Esophagus squamous epithelium (tissue), 4 donors: ENCODE measurements at regions not wholly inside any gene's neighbourhood (a gene's known extent, or its start where the extent isn't known, plus 50 kb on each side); places are given as distances from the start of the nearest gene placed in this dataset.
"Not testable (repeated sequence)": the region's sequence is repeated elsewhere in the genome, so short reads cannot be mapped to it uniquely, and the experiment has no call there.

Experiments used
- POLR2A ChIP-seq, 4 donors: fragments of 450-650 bp; IDR thresholded peaks; one replicate each; pipeline ENCODE4 v1.6.1; 2017; ENCODE audit warnings: antibody characterized with exemption in 4 of 4, mild to moderate bottlenecking in 4 of 4, moderate library complexity in 3 of 4
- TF ChIP-seq, protein P1 (sequence below), 6 experiments: fragments of 450-650 bp in 4 of 6; fragments of 200-600 bp in 2 of 6; sonication (generic) in 2 of 6; IDR thresholded peaks; one replicate each; pipeline ENCODE4 v1.5.1; 2016 to 2019; ENCODE audit warnings: antibody characterized with exemption in 6 of 6, mild to moderate bottlenecking in 4 of 6, moderate library complexity in 4 of 6

DNA sequence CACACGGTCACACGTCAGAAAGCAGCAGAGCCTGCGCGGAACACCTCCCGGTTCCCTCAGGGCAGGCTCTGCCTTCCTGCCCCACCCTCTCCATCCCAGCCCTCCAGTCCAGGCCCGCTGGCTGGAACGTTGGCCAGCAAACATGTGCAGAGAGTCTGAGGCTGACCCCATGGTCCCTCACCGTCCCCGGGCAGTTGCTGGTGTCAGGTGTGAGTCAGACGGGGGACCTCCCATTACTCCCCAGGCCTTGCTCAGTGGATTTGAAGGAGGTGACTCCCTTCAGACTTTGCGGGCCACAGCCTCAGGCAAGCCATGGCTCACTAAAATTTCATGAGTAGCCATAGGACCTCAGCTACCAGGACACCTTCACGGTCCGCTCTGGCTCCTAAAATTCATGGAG lies 74.7 kb downstream of the ATP6V0E2 start:
- not testable (repeated sequence) for TF ChIP-seq POLR2A (IDR thresholded peaks at IDR 0.05)
- TF ChIP-seq, protein P1, sequence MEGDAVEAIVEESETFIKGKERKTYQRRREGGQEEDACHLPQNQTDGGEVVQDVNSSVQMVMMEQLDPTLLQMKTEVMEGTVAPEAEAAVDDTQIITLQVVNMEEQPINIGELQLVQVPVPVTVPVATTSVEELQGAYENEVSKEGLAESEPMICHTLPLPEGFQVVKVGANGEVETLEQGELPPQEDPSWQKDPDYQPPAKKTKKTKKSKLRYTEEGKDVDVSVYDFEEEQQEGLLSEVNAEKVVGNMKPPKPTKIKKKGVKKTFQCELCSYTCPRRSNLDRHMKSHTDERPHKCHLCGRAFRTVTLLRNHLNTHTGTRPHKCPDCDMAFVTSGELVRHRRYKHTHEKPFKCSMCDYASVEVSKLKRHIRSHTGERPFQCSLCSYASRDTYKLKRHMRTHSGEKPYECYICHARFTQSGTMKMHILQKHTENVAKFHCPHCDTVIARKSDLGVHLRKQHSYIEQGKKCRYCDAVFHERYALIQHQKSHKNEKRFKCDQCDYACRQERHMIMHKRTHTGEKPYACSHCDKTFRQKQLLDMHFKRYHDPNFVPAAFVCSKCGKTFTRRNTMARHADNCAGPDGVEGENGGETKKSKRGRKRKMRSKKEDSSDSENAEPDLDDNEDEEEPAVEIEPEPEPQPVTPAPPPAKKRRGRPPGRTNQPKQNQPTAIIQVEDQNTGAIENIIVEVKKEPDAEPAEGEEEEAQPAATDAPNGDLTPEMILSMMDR (IDR thresholded peaks at IDR 0.05): not testable (repeated sequence)
